Panc1 (cell line): ENCODE measurements at regions not wholly inside any gene's neighbourhood (a gene's known extent, or its start where the extent isn't known, plus 50 kb on each side); places are given as distances from the start of the nearest gene placed in this dataset.

Source experiments
- ATAC-seq: fragments of 200-7000 bp; cut with Tn5 transposase; 2 replicates; pipeline ENCODE4 v1.9.1; 2020; ENCODE audit warnings: mild to moderate bottlenecking, moderate library complexity
- BruUV-seq: library from RNA; stranded (reverse); fragments of 400-500 nt; replicated peaks from 2 replicates; lab custom pipeline; 2021; lab: Mats Ljungman, UMichigan
- CTCF ChIA-PET: fragments of 300-600 bp; sonication (Branson Sonifier 250); formaldehyde crosslinking; loops from one replicate; lab custom pipeline; 2022; ENCODE audit warnings: antibody characterized with exemption; lab: Charles Lee
- POLR2A ChIA-PET: fragments of 300-600 bp; sonication (Branson Sonifier 250); formaldehyde crosslinking; loops from one replicate; lab custom pipeline; 2022; ENCODE audit warnings: antibody characterized with exemption; lab: Charles Lee
- DNase-seq: peaks from one replicate; pipeline ENCODE4 v3.0.0-alpha.2; 2010; ENCODE audit warnings: low read depth, low spot score
- H3K27ac ChIP-seq: 2 replicates; pipeline ENCODE4 v1.5.1; 2011; ENCODE audit warnings: mild to moderate bottlenecking, low read length, inconsistent platforms
- H3K27me3 ChIP-seq: fragments of 200-500 bp; sonication (Bioruptor generic); 2 replicates; pipeline ENCODE4 v1.6.0; 2014; ENCODE audit warnings: low read length, inconsistent platforms; ENCODE audit not compliant: control insufficient read depth, insufficient read depth
- H3K36me3 ChIP-seq: fragments of 200-500 bp; sonication (Bioruptor generic); 2 replicates; pipeline ENCODE4 v1.5.1; 2014; ENCODE audit warnings: inconsistent platforms, mild to moderate bottlenecking, low read length, moderate library complexity; ENCODE audit not compliant: control insufficient read depth, insufficient read depth
- H3K4me1 ChIP-seq: 2 replicates; pipeline ENCODE4 v1.5.1; 2011; ENCODE audit warnings: inconsistent platforms, mild to moderate bottlenecking, low read length, moderate library complexity; ENCODE audit not compliant: control insufficient read depth, insufficient read depth
- H3K4me3 ChIP-seq, 2 experiments: 2 replicates each; pipeline ENCODE4 v1.5.1; 2011 to 2012; ENCODE audit warnings: low read depth in 2 of 2, low read length in 2 of 2, mild to moderate bottlenecking in 2 of 2, inconsistent platforms in 1 of 2, moderate library complexity in 1 of 2
- H3K9me3 ChIP-seq: fragments of 200-500 bp; sonication (Bioruptor generic); 2 replicates; pipeline ENCODE4 v1.5.1; 2014; ENCODE audit warnings: low read depth, mild to moderate bottlenecking, inconsistent platforms, low read length, moderate library complexity; ENCODE audit not compliant: control insufficient read depth, insufficient read depth
- POLR2AphosphoS5 ChIP-seq: IDR thresholded peaks from 2 replicates; pipeline ENCODE4 v1.6.1; 2012; ENCODE audit warnings: mild to moderate bottlenecking, low read depth, low read length, moderate library complexity
- SIN3A ChIP-seq: IDR thresholded peaks from 2 replicates; pipeline ENCODE4 v1.6.1; 2012; ENCODE audit warnings: low read depth, mild to moderate bottlenecking, low read length, moderate library complexity, borderline replicate concordance; ENCODE audit not compliant: insufficient read depth
- TCF7L2 ChIP-seq: IDR thresholded peaks from 2 replicates; pipeline ENCODE4 v1.6.1; 2011; ENCODE audit warnings: mild to moderate bottlenecking, low read depth, low read length, inconsistent platforms
- in situ Hi-C: cut with HindIII; loops from 2 replicates; pipeline ENCODE4 v1.10.0; 2016; ENCODE audit warnings: low sequenced_read_pairs, low pct_unique_long_range_greater_than_20kb
- intact Hi-C: fragments of 100-400 bp; cut with micrococcal nuclease; formaldehyde crosslinking; loops from one replicate; pipeline ENCODE4 v1.10.0; 2022; ENCODE audit not compliant: unreplicated experiment
- TF ChIP-seq, protein P1 (sequence below), 2 experiments: IDR thresholded peaks; 2 replicates each; pipeline ENCODE4 v1.6.1; 2011 to 2012; ENCODE audit warnings: low read depth in 2 of 2, control low read depth in 1 of 2, low read length in 1 of 2, mild to moderate bottlenecking in 1 of 2, moderate library complexity in 1 of 2; ENCODE audit not compliant: insufficient read depth in 1 of 2
- TF ChIP-seq, protein P2 (sequence below): fragments of 450-650 bp; IDR thresholded peaks from 2 replicates; pipeline ENCODE4 v1.5.1; 2017; ENCODE audit warnings: mild to moderate bottlenecking

DNA sequence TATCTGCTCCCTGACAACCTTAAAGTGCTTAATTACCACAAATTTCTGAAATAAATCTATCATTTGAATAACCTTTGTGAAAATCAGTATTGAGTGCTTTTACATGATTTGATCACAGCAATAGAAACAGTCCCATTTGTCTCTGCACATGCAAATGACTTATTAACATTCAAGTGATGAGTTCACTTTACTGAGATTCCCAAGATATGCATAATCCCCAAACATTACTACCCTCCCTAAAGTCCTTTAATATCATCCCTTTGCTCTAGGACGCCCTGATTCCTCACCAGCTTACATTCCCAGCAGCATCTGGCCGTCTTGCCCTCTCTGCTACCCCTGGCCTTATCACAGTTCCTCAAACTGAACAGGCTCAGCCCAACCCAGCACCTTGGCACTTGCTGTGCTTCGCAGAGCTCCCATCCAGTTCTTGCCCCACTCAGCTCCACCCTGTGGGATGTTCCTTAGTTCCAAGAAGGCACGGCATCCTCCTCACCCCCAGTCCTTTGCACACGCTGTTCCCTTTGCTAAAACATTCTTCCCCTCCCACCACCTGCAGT, 347.5 kb downstream of the PREX1 start:
- CTCF ChIA-PET = no interaction called here
- intact Hi-C loops = no loop called here
- no peak overlapping the region for H3K27ac ChIP-seq
- BruUV-seq = no TSS peak
- H3K4me1 ChIP-seq = no peaks in the 10 kb centered on the region
- H3K4me3 ChIP-seq = no peak overlapping the region
- no peak for ATAC-seq
- no peaks in the 10 kb centered on the region for H3K36me3 ChIP-seq
- H3K27me3 ChIP-seq = peaks cover 27% of the 10 kb centered on the region
- DNase-seq = no peak
- H3K9me3 ChIP-seq = no peaks in the 10 kb centered on the region
- TF ChIP-seq, protein P1, sequence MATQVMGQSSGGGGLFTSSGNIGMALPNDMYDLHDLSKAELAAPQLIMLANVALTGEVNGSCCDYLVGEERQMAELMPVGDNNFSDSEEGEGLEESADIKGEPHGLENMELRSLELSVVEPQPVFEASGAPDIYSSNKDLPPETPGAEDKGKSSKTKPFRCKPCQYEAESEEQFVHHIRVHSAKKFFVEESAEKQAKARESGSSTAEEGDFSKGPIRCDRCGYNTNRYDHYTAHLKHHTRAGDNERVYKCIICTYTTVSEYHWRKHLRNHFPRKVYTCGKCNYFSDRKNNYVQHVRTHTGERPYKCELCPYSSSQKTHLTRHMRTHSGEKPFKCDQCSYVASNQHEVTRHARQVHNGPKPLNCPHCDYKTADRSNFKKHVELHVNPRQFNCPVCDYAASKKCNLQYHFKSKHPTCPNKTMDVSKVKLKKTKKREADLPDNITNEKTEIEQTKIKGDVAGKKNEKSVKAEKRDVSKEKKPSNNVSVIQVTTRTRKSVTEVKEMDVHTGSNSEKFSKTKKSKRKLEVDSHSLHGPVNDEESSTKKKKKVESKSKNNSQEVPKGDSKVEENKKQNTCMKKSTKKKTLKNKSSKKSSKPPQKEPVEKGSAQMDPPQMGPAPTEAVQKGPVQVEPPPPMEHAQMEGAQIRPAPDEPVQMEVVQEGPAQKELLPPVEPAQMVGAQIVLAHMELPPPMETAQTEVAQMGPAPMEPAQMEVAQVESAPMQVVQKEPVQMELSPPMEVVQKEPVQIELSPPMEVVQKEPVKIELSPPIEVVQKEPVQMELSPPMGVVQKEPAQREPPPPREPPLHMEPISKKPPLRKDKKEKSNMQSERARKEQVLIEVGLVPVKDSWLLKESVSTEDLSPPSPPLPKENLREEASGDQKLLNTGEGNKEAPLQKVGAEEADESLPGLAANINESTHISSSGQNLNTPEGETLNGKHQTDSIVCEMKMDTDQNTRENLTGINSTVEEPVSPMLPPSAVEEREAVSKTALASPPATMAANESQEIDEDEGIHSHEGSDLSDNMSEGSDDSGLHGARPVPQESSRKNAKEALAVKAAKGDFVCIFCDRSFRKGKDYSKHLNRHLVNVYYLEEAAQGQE (IDR thresholded peaks at IDR 0.05; ENCODE audit: insufficient read depth in 1 of 2, low read depth in 2 of 2, low read length in 1 of 2) = no peak
- TF ChIP-seq POLR2AphosphoS5 = no peak
- no peak for TF ChIP-seq TCF7L2
- TF ChIP-seq SIN3A = no peak
- TF ChIP-seq, protein P2, sequence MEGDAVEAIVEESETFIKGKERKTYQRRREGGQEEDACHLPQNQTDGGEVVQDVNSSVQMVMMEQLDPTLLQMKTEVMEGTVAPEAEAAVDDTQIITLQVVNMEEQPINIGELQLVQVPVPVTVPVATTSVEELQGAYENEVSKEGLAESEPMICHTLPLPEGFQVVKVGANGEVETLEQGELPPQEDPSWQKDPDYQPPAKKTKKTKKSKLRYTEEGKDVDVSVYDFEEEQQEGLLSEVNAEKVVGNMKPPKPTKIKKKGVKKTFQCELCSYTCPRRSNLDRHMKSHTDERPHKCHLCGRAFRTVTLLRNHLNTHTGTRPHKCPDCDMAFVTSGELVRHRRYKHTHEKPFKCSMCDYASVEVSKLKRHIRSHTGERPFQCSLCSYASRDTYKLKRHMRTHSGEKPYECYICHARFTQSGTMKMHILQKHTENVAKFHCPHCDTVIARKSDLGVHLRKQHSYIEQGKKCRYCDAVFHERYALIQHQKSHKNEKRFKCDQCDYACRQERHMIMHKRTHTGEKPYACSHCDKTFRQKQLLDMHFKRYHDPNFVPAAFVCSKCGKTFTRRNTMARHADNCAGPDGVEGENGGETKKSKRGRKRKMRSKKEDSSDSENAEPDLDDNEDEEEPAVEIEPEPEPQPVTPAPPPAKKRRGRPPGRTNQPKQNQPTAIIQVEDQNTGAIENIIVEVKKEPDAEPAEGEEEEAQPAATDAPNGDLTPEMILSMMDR = no peak
- POLR2A ChIA-PET = no interaction called here
- in situ Hi-C loops = no loop called here

DNA sequence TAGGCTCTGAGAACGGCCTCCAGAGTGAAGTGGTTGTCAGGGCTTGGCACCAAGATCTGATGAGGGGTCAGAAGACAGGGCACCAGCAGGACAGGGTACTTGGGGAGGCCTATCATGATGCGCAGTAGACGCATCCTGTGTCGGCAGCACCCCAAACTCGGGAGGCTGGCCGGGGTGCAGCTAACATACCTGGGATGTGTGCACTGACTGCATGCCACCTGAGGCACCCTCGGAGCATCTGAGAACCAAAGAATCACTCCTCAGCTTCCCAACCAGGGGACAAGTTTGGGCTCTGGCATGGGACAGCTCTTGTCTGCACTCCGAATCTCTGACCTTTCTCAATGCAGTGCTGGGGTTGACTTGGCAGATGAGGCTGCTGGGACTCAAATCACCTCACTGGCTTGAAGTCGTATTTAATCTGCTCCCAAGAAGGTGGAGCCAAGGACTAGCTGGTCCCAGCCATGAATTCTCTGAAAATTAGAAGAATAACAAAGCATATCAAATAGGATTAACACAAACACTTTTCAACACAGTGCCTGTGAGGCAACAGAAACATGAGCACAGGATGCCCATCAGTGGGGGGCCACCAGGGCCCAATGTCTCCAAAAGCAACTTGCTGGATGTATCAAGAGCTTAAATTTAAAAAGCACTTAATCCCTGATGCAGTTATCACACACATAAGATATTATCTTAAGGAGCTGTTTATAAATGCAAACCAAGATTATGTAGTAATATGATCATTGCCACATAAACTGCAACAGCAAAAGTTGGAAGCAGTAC, 348.8 kb downstream of the PREX1 start:
- no peak overlapping the region for H3K4me3 ChIP-seq
- POLR2A ChIA-PET = no interaction called here
- in situ Hi-C loops (no loop called here), intact Hi-C loops (no loop called here)
- DNase-seq (no peak), ATAC-seq (no peak)
- H3K36me3 ChIP-seq = no peaks in the 10 kb centered on the region
- TF ChIP-seq, protein P1 (IDR thresholded peaks at IDR 0.05; ENCODE audit: insufficient read depth in 1 of 2, low read depth in 2 of 2, low read length in 1 of 2) = no peak
- TF ChIP-seq POLR2AphosphoS5 (no peak), SIN3A (no peak), TCF7L2 (no peak)
- TF ChIP-seq, protein P2 = no peak
- no peaks in the 10 kb centered on the region for H3K4me1 ChIP-seq
- H3K9me3 ChIP-seq = no peaks in the 10 kb centered on the region
- CTCF ChIA-PET = no interaction called here
- H3K27ac ChIP-seq = no peak overlapping the region
- H3K27me3 ChIP-seq = peaks cover 27% of the 10 kb centered on the region
- no TSS peak for BruUV-seq
